GM23338 (cell line): ENCODE measurements at regions not wholly inside any gene's neighbourhood (a gene's known extent, or its start where the extent isn't known, plus 50 kb on each side); places are given as distances from the start of the nearest gene placed in this dataset.

Experiments used
- EZH2phosphoT487 ChIP-seq: fragments of 200-600 bp; sonication (generic); IDR thresholded peaks from one replicate; pipeline ENCODE4 v1.8.1; 2018; ENCODE audit warnings: antibody characterized with exemption; ENCODE audit not compliant: unreplicated experiment
- REST ChIP-seq: IDR thresholded peaks from one replicate; pipeline ENCODE4 v1.6.1; 2018; ENCODE audit warnings: antibody characterized with exemption; ENCODE audit not compliant: unreplicated experiment

GRCh38 chr15:93298901-93299300 is 209.9 kb upstream of the RGMA start:
- no peak for TF ChIP-seq EZH2phosphoT487
- TF ChIP-seq REST = no peak
